Adipocyte (in vitro differentiated cells): ENCODE measurements at regions not wholly inside any gene's neighbourhood (a gene's known extent, or its start where the extent isn't known, plus 50 kb on each side); places are given as distances from the start of the nearest gene placed in this dataset.

ENCODE experiments used
- DNase-seq: peaks from one replicate; pipeline ENCODE4 v3.0.0-alpha.2; 2015; ENCODE audit warnings: low read depth
- H3K27me3 ChIP-seq: replicated peaks from 2 replicates; pipeline ENCODE4 v1.7.0; 2013; ENCODE audit warnings: mild to moderate bottlenecking, low read length, moderate library complexity; ENCODE audit not compliant: control insufficient read depth, insufficient read depth
- H3K36me3 ChIP-seq: 2 replicates; pipeline ENCODE4 v1.7.0; 2013; ENCODE audit warnings: low read length, mild to moderate bottlenecking, moderate library complexity; ENCODE audit not compliant: control insufficient read depth, insufficient read depth, severe bottlenecking
- H3K4me1 ChIP-seq: 2 replicates; pipeline ENCODE4 v1.7.0; 2013; ENCODE audit warnings: mild to moderate bottlenecking, low read length, moderate library complexity; ENCODE audit not compliant: control insufficient read depth, insufficient read depth
- H3K4me3 ChIP-seq: 2 replicates; pipeline ENCODE4 v1.7.0; 2013; ENCODE audit warnings: mild to moderate bottlenecking, low read length, moderate library complexity
- H3K9ac ChIP-seq: 2 replicates; pipeline ENCODE4 v1.7.0; 2013; ENCODE audit warnings: mild to moderate bottlenecking, low read length, moderate library complexity
- H3K9me3 ChIP-seq: 2 replicates; pipeline ENCODE4 v1.7.0; 2013; ENCODE audit warnings: mild to moderate bottlenecking, low read length, moderate library complexity; ENCODE audit not compliant: control insufficient read depth

DNA sequence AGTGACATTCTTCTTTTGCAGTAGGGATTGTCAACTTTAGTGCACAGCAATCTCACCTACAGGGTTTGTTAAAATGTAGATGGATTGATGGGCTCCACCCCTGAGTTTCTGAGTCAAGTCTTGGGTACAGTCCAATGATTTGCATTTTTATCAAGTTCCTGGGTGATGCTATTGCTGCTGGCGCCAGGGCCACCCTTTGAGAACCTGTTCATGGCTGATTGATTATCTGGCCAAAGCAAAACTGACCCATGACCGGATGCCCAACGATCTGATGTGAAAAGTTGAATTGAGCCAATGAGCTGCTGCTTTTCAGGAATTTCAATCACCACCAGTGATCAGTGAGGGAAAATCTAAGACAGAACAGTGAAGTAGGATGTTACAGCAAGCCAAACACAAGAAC is 675.3 kb downstream of the TMEM182 start:
- no peak overlapping the region for H3K9ac ChIP-seq
- no peak overlapping the region for H3K4me3 ChIP-seq
- H3K27me3 ChIP-seq: no peaks in the 10 kb centered on the region
- no peaks in the 10 kb centered on the region for H3K9me3 ChIP-seq
- no peak for DNase-seq
- H3K36me3 ChIP-seq: no peaks in the 10 kb centered on the region
- H3K4me1 ChIP-seq: no peaks in the 10 kb centered on the region

- H3K4me3 ChIP-seq: no peak overlapping the region
- H3K4me1 ChIP-seq: no peaks in the 10 kb centered on the region
- no peaks in the 10 kb centered on the region for H3K9me3 ChIP-seq
- no peak for DNase-seq
- no peaks in the 10 kb centered on the region for H3K36me3 ChIP-seq
- no peak overlapping the region for H3K9ac ChIP-seq
- H3K27me3 ChIP-seq: no peaks in the 10 kb centered on the region
These were observed 683.5 kb downstream of the TMEM182 start for GRCh38 chr2:103445347-103445746.

- Histone ChIP-seq H3K4me3 (no peak overlapping the region), H3K9ac (no peak overlapping the region)
These were observed 686.7 kb downstream of the TMEM182 start for GRCh38 chr2:103448495-103448894.

GRCh38 chr2:103451283-103451682 is 689.5 kb downstream of the TMEM182 start:
- Histone ChIP-seq H3K4me1 (no peaks in the 10 kb centered on the region), H3K9ac (no peak overlapping the region), H3K4me3 (no peak overlapping the region), H3K9me3 (no peaks in the 10 kb centered on the region), H3K27me3 (no peaks in the 10 kb centered on the region), H3K36me3 (no peaks in the 10 kb centered on the region)
- DNase-seq: no peak

More at GRCh38 chr2:103448495-103448894, 686.7 kb downstream of the TMEM182 start:
- Histone ChIP-seq H3K27me3 (no peaks in the 10 kb centered on the region), H3K4me1 (no peaks in the 10 kb centered on the region), H3K36me3 (no peaks in the 10 kb centered on the region), H3K9me3 (no peaks in the 10 kb centered on the region)
- no peak for DNase-seq

DNA sequence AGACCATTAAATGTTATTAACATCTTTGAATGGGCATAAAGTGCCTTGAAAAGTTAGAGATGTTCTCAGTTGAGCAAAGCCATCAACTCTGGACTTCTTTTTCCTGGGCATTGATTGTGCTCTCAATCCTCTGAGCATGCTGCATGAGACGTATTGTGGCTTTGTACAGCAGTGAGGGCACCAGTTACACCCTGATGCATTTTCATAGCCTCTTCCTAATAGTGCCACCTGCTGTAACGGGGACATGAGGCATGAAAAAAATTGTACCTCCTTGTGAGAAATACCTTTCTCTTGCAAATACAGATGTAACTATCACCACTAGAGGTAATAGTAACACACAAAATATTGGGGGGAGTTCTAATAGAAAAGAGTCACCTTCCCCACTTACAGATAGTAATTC is 697.5 kb downstream of the TMEM182 start:
- Histone ChIP-seq H3K9me3 (no peaks in the 10 kb centered on the region), H3K4me3 (no peak overlapping the region), H3K27me3 (no peaks in the 10 kb centered on the region), H3K9ac (no peak overlapping the region), H3K4me1 (no peaks in the 10 kb centered on the region), H3K36me3 (no peaks in the 10 kb centered on the region)
- DNase-seq: no peak

- Histone ChIP-seq H3K9me3 (no peaks in the 10 kb centered on the region), H3K27me3 (no peaks in the 10 kb centered on the region), H3K4me3 (no peak overlapping the region), H3K36me3 (no peaks in the 10 kb centered on the region), H3K4me1 (no peaks in the 10 kb centered on the region), H3K9ac (no peak overlapping the region)
- DNase-seq: no peak
These were observed 700.3 kb downstream of the TMEM182 start for GRCh38 chr2:103462101-103462500.

DNA sequence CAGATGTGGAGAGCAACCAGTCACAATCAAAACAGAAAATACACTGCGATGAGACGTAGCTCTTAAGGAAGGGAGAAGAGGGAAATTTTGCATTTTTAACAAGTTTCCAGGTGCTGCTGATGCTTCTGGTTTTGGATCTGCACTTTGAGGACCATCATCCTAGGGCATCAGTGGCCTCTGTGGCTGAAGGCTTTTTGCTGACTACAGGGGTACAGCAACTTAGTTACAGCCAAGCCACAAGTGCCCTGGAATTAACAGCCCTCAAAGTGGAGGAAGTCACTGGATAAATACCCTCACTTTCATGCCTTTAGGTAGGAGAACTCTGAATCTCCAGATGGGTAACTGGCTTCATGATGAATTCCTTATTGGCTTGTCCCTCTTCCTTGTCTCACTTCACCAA is 700.9 kb downstream of the TMEM182 start:
- Histone ChIP-seq H3K27me3 (no peaks in the 10 kb centered on the region), H3K4me1 (no peaks in the 10 kb centered on the region), H3K9me3 (no peaks in the 10 kb centered on the region), H3K4me3 (no peak overlapping the region), H3K9ac (no peak overlapping the region), H3K36me3 (no peaks in the 10 kb centered on the region)
- no peak for DNase-seq

DNA sequence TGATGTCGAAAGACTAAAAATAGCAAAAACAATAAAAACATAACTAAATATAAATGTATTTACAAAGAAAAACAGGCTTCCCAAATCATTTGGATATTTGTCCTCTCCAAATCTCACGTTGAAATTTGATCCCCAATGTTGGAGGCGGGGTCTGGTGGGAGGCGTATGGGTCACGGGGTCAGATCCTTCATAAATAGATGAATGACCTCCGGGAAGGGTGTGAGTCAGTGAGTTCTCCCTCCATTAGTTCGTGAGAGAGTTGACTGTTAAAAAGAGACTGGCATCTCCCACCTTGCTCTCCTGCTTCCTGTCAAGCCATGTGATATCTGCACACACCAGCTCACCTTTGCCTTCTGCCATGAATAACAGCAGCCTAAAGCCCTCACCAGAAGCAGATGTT is 703.0 kb downstream of the TMEM182 start:
- Histone ChIP-seq H3K36me3 (no peaks in the 10 kb centered on the region), H3K27me3 (no peaks in the 10 kb centered on the region), H3K9me3 (no peaks in the 10 kb centered on the region), H3K4me1 (no peaks in the 10 kb centered on the region), H3K4me3 (no peak overlapping the region), H3K9ac (no peak overlapping the region)
- DNase-seq: no peak

DNA sequence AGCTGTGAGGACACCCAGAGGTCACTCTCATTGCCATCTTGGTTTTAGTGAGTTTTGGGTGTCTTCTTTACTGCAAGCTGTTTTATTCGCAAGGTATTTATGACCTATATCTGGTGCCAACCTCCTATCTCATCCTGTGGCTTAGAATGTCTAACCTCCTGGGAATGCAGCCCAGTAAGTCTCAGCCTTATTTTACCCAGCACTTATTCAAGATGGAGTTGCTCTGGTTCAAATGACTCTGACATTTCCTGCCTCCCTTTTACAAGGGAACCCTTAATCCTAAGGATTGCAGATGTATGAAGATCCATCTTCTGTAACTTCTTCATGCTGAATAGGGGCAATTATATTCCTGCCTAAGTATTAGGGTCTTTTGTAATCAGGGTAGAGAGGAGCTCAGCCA is 708.0 kb downstream of the TMEM182 start:
- H3K4me1 ChIP-seq: no peaks in the 10 kb centered on the region
- H3K27me3 ChIP-seq: no peaks in the 10 kb centered on the region
- no peaks in the 10 kb centered on the region for H3K9me3 ChIP-seq
- no peak overlapping the region for H3K4me3 ChIP-seq
- no peak for DNase-seq
- H3K9ac ChIP-seq: no peak overlapping the region
- H3K36me3 ChIP-seq: no peaks in the 10 kb centered on the region

- no peak for DNase-seq
These were observed 723.1 kb downstream of the TMEM182 start for GRCh38 chr2:103484906-103485305.

GRCh38 chr2:103496850-103497249 is 735.0 kb downstream of the TMEM182 start:
- Histone ChIP-seq H3K27me3 (no peaks in the 10 kb centered on the region), H3K4me3 (no peak overlapping the region), H3K36me3 (no peaks in the 10 kb centered on the region), H3K4me1 (no peaks in the 10 kb centered on the region), H3K9ac (no peak overlapping the region), H3K9me3 (no peaks in the 10 kb centered on the region)
- no peak for DNase-seq

More at GRCh38 chr2:103484906-103485305, 723.1 kb downstream of the TMEM182 start:
- peaks cover 4% of the 10 kb centered on the region for H3K9me3 ChIP-seq
- H3K9ac ChIP-seq: no peak overlapping the region
- no peak overlapping the region for H3K4me3 ChIP-seq
- no peaks in the 10 kb centered on the region for H3K27me3 ChIP-seq
- no peaks in the 10 kb centered on the region for H3K4me1 ChIP-seq
- no peaks in the 10 kb centered on the region for H3K36me3 ChIP-seq

DNA sequence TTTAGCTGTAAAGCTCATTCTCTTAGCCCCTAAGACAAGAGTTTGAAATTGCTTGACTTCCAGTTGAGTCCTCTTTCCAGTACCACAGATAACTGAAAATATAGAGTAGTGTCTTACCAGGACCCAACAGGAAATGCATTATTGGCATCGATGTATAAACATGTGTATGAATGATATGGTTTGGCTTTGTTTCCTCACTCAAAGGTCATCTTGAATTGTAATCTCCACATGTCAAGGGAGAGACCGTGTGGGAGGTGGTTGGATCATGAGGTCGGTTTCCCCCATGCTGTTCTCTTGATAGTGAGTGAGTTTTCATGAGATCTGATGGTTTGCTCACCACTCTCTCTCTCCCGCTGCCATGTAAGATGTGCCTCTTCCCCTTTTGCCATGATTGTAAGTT is 745.0 kb downstream of the TMEM182 start:
- Histone ChIP-seq H3K9ac (no peak overlapping the region), H3K36me3 (no peaks in the 10 kb centered on the region), H3K4me1 (no peaks in the 10 kb centered on the region), H3K27me3 (no peaks in the 10 kb centered on the region), H3K4me3 (no peak overlapping the region), H3K9me3 (peaks cover 6% of the 10 kb centered on the region)
- no peak for DNase-seq
